Fibroblast of pulmonary artery (primary cell): ENCODE measurements at regions not wholly inside any gene's neighbourhood (a gene's known extent, or its start where the extent isn't known, plus 50 kb on each side); places are given as distances from the start of the nearest gene placed in this dataset.

Experiments
- DNase-seq: peaks from one replicate; pipeline ENCODE4 v3.0.0-alpha.2; 2010; ENCODE audit warnings: low read depth
- H3K4me3 ChIP-seq: replicated peaks from 2 replicates; pipeline ENCODE4 v1.5.1; 2011; ENCODE audit warnings: low read depth, mild to moderate bottlenecking, control low read depth, low read length, moderate library complexity
- CTCF ChIP-seq: IDR thresholded peaks from 2 replicates; pipeline ENCODE4 v1.5.1; 2011; ENCODE audit warnings: mild to moderate bottlenecking, control low read depth, low read length, inconsistent platforms; ENCODE audit errors: missing control alignments

GRCh38 chr5:18202164-18202563 lies 567.9 kb downstream of the TAF11L14 start:
- no peak for TF ChIP-seq CTCF
- no peak overlapping the region for H3K4me3 ChIP-seq
- no peak for DNase-seq

GRCh38 chr5:18203296-18203695 lies 569.0 kb downstream of the TAF11L14 start:
- no peak for TF ChIP-seq CTCF
- no peak overlapping the region for H3K4me3 ChIP-seq
- no peak for DNase-seq

- TF ChIP-seq CTCF: no peak
- no peak overlapping the region for H3K4me3 ChIP-seq
- DNase-seq: no peak
Observed at GRCh38 chr5:18213666-18214065, 579.4 kb downstream of the TAF11L14 start.

GRCh38 chr5:18216016-18216415 lies 581.8 kb downstream of the TAF11L14 start:
- H3K4me3 ChIP-seq: no peak overlapping the region
- DNase-seq: no peak
- no peak for TF ChIP-seq CTCF

- no peak overlapping the region for H3K4me3 ChIP-seq
- no peak for TF ChIP-seq CTCF
- no peak for DNase-seq
Observed at GRCh38 chr5:18216729-18217128, 582.5 kb downstream of the TAF11L14 start.

- no peak overlapping the region for H3K4me3 ChIP-seq
- DNase-seq: no peak
- no peak for TF ChIP-seq CTCF
Observed at GRCh38 chr5:18219241-18219640, 585.0 kb downstream of the TAF11L14 start.

- TF ChIP-seq CTCF: no peak
- DNase-seq: no peak
- H3K4me3 ChIP-seq: no peak overlapping the region
Observed at GRCh38 chr5:18220631-18221030, 586.4 kb downstream of the TAF11L14 start.
